ENCODE measurements at regions not wholly inside any gene's neighbourhood (a gene's known extent, or its start where the extent isn't known, plus 50 kb on each side); places are given as distances from the start of the nearest gene placed in this dataset.

GRCh38 chr1:219347921-219348391 is 174.3 kb downstream of the LYPLAL1 start:
- no peak for TF ChIP-seq CTCF (conservative IDR thresholded peaks at IDR 0.05; ENCODE audit: low read length)
- no peak for TF ChIP-seq EZH2phosphoT487 (IDR thresholded peaks at IDR 0.05; ENCODE audit: borderline replicate concordance, low read depth, low read length)
